ENCODE measurements at regions not wholly inside any gene's neighbourhood (a gene's known extent, or its start where the extent isn't known, plus 50 kb on each side); places are given as distances from the start of the nearest gene placed in this dataset.

DNA sequence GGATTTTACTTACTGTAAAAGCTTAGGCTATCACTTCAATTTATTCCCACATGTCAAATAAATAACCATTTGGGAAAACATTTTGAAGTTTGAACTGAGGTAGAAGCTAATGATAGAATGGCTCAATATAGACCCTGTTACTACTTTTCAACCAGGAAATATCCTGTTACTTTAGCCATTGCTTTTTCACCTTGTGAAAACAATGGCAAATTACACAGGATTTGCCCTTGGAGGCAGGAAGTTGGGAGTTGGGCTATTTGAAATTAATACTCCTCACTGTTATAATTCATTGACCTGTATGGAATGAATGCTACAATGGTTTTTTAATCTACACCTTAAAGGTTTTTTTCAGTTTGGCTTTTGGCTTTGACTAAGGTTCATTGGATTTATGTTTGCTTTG, 98.1 kb upstream of the UBE2E2 start:
- Histone ChIP-seq H3K27me3 (no peaks in the 10 kb centered on the region), H3K27ac (no peak overlapping the region), H3K4me1 (no peaks in the 10 kb centered on the region), H3K9me3 (no peaks in the 10 kb centered on the region), H3K4me3 (no peak overlapping the region), H3K36me3 (no peaks in the 10 kb centered on the region)
- no peak for DNase-seq (ENCODE audit: low spot score in 2 of 2)
- intact Hi-C loops (cut with DNase I; ENCODE audit: low total_unique reads) = no loop called here
- no peak for TF ChIP-seq POLR2A (IDR thresholded peaks at IDR 0.05)
- TF ChIP-seq, protein P1, sequence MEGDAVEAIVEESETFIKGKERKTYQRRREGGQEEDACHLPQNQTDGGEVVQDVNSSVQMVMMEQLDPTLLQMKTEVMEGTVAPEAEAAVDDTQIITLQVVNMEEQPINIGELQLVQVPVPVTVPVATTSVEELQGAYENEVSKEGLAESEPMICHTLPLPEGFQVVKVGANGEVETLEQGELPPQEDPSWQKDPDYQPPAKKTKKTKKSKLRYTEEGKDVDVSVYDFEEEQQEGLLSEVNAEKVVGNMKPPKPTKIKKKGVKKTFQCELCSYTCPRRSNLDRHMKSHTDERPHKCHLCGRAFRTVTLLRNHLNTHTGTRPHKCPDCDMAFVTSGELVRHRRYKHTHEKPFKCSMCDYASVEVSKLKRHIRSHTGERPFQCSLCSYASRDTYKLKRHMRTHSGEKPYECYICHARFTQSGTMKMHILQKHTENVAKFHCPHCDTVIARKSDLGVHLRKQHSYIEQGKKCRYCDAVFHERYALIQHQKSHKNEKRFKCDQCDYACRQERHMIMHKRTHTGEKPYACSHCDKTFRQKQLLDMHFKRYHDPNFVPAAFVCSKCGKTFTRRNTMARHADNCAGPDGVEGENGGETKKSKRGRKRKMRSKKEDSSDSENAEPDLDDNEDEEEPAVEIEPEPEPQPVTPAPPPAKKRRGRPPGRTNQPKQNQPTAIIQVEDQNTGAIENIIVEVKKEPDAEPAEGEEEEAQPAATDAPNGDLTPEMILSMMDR (IDR thresholded peaks at IDR 0.05) = no peak
- TF ChIP-seq POLR2AphosphoS5 (IDR thresholded peaks at IDR 0.05) = no peak

DNA sequence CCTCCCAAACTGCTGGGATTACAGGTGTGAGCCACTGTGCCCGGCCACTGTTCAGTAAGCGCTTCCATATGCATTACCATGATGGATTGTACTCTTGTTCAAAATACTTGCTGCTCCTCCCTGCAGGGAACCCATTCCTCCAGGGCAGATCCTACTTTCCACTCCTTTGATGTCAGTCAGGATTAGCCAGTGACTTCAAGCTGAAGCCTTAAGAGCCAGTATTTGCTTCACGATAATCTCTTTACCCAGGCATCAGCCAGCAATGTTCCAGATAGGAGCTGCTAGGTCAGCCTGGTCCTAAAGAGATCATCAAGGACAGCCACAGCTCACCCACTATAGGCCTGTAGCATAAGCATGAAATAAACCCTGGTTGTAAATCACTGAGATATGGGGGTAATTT, 96.5 kb upstream of the UBE2E2 start:
- no peaks in the 10 kb centered on the region for H3K36me3 ChIP-seq
- H3K9me3 ChIP-seq = no peaks in the 10 kb centered on the region
- TF ChIP-seq, protein P1 (IDR thresholded peaks at IDR 0.05) = no peak
- TF ChIP-seq POLR2AphosphoS5 (IDR thresholded peaks at IDR 0.05) (no peak), POLR2A (IDR thresholded peaks at IDR 0.05) (no peak)
- H3K4me1 ChIP-seq = no peaks in the 10 kb centered on the region
- DNase-seq (ENCODE audit: low spot score in 2 of 2) = no peak
- intact Hi-C loops (cut with DNase I; ENCODE audit: low total_unique reads) = no loop called here
- no peak overlapping the region for H3K27ac ChIP-seq
- H3K27me3 ChIP-seq = no peaks in the 10 kb centered on the region
- H3K4me3 ChIP-seq = no peak overlapping the region

DNA sequence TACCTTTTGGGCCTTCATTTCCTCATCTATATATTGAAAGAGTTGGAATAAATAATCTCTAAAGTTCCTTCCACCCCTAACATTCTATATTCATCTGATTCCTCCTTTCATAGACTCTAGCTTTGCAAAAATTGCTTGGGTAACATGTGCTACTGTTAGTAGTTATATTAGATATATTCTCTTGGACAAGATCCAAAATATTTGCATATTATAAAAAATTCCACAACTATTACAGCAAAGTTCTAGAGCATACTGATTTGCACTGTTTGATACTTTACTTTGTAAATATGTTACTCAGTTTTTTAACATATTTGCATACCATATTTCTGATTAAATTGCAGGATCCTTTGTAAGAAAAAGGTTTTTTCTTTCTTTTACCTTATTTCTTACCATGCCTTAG, 95.9 kb upstream of the UBE2E2 start:
- H3K9me3 ChIP-seq = no peaks in the 10 kb centered on the region
- no peaks in the 10 kb centered on the region for H3K27me3 ChIP-seq
- no peak overlapping the region for H3K4me3 ChIP-seq
- no peaks in the 10 kb centered on the region for H3K4me1 ChIP-seq
- TF ChIP-seq, protein P1 (IDR thresholded peaks at IDR 0.05) = no peak
- TF ChIP-seq POLR2A (IDR thresholded peaks at IDR 0.05) = no peak
- no peak for TF ChIP-seq POLR2AphosphoS5 (IDR thresholded peaks at IDR 0.05)
- no peak overlapping the region for H3K27ac ChIP-seq
- H3K36me3 ChIP-seq = no peaks in the 10 kb centered on the region
- DNase-seq (ENCODE audit: low spot score in 2 of 2) = no peak
- intact Hi-C loops (cut with DNase I; ENCODE audit: low total_unique reads) = no loop called here

DNA sequence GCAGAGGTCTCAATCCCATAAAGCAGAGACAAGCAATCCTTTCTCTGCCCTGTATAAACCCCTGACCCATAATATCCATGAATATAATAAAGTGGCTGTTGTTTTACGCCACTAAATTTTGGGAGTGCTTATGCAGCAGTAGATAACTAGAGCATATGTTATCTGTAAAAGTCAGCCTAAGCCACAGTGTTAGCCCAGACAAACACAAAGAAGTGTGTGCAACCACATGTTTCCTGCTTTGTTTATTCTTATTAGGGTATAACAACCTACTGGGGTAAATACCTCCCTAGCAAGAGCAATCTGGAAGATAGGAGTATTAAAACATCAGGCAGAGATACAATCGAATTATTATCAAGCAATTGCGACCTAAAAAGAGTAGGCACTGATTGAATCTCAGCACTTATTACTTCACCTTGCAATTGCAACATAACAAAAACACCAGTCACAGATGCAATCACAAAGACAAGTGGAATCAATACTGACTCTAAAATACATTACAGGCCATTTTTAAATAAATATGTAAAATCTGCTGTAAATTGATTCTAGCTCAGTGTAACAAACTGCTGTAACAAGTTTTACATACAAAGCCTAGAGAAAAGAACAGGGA, 94.6 kb upstream of the UBE2E2 start:
- no peak for DNase-seq (ENCODE audit: low spot score in 2 of 2)
- Histone ChIP-seq H3K27ac (no peak overlapping the region), H3K9me3 (no peaks in the 10 kb centered on the region), H3K4me1 (no peaks in the 10 kb centered on the region), H3K4me3 (no peak overlapping the region), H3K36me3 (no peaks in the 10 kb centered on the region), H3K27me3 (no peaks in the 10 kb centered on the region)
- intact Hi-C loops (cut with DNase I; ENCODE audit: low total_unique reads) = no loop called here
- no peak for TF ChIP-seq POLR2A (IDR thresholded peaks at IDR 0.05)
- no peak for TF ChIP-seq POLR2AphosphoS5 (IDR thresholded peaks at IDR 0.05)
- TF ChIP-seq, protein P1 (IDR thresholded peaks at IDR 0.05) = no peak

DNA sequence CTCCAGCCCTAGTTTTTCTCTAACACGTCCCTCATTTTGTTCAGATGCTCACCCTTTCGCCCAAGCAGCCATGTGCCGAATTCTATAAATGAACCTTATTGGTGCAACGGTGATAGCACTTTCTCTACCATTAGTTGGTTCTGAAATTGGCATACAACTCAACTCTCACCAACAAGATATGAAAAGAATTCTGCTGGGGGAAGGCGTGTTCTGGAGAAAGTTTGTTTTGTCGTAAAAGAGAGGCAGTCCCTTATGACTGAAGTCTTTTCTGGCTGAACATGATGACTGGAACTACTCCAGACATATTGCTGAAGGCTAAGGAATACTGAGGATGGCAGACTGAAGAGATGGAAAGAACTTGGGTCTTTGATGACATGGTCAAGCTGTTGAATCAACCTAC, 91.8 kb upstream of the UBE2E2 start:
- no peak for TF ChIP-seq POLR2A (IDR thresholded peaks at IDR 0.05)
- Histone ChIP-seq H3K9me3 (no peaks in the 10 kb centered on the region), H3K36me3 (no peaks in the 10 kb centered on the region), H3K4me1 (no peaks in the 10 kb centered on the region), H3K27ac (no peak overlapping the region), H3K27me3 (no peaks in the 10 kb centered on the region), H3K4me3 (no peak overlapping the region)
- intact Hi-C loops (cut with DNase I; ENCODE audit: low total_unique reads) = no loop called here
- DNase-seq (ENCODE audit: low spot score in 2 of 2) = no peak

DNA sequence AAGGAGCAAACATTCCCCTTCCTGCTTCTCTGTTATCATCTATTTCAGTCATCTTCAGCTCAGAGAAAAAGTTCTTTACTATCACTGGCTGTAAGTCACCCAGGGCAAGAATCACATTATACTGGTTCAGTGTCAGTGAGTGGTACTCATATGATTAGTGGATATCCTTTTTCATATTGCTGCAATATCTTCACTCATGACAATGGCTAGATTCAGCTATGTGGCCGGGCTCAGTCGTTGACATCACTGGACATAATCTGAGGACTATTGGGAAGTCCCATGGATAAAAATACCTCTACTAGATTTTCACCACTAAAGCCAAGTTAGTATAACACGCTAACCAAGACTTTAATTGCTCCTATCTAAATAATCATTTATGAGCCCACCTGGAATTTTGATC, 91.3 kb upstream of the UBE2E2 start:
- no peaks in the 10 kb centered on the region for H3K4me1 ChIP-seq
- H3K27me3 ChIP-seq = no peaks in the 10 kb centered on the region
- no peaks in the 10 kb centered on the region for H3K9me3 ChIP-seq
- H3K36me3 ChIP-seq = no peaks in the 10 kb centered on the region
- intact Hi-C loops (cut with DNase I; ENCODE audit: low total_unique reads) = no loop called here
- TF ChIP-seq POLR2A (IDR thresholded peaks at IDR 0.05) (no peak), POLR2AphosphoS5 (IDR thresholded peaks at IDR 0.05) (no peak)
- TF ChIP-seq, protein P1 (IDR thresholded peaks at IDR 0.05) = no peak
- H3K27ac ChIP-seq = no peak overlapping the region
- no peak overlapping the region for H3K4me3 ChIP-seq
- DNase-seq (ENCODE audit: low spot score in 2 of 2) = no peak
